Liver (tissue), 8 donors: ENCODE measurements at regions not wholly inside any gene's neighbourhood (a gene's known extent, or its start where the extent isn't known, plus 50 kb on each side); places are given as distances from the start of the nearest gene placed in this dataset.

ENCODE experiments used
- DNase-seq: peaks from one replicate; pipeline ENCODE4 v3.0.0-alpha.2; 2017; ENCODE audit warnings: low spot score
- H3K27ac ChIP-seq, 2 donors: one replicate each; pipeline ENCODE4 v1.7.0; 2013; ENCODE audit warnings: inconsistent platforms in 2 of 2, low read length in 2 of 2, control low read depth in 1 of 2, low read depth in 1 of 2, mild to moderate bottlenecking in 1 of 2
- H3K27me3 ChIP-seq, 4 donors: one replicate each; pipeline versions ENCODE4 v1.6.1 to v1.7.0; 2013; ENCODE audit warnings: low read length in 3 of 4, inconsistent platforms in 1 of 4, mild to moderate bottlenecking in 1 of 4, moderate library complexity in 1 of 4; ENCODE audit not compliant: control insufficient read depth in 4 of 4, insufficient read depth in 4 of 4
- H3K36me3 ChIP-seq, 4 donors: one replicate each; pipeline versions ENCODE4 v1.6.1 to v1.7.0; 2013; ENCODE audit warnings: low read length in 3 of 4, mild to moderate bottlenecking in 3 of 4, low read depth in 1 of 4, moderate library complexity in 1 of 4; ENCODE audit not compliant: control insufficient read depth in 4 of 4, insufficient read depth in 3 of 4
- H3K4me1 ChIP-seq, 4 donors: one replicate each; pipeline versions ENCODE4 v1.6.1 to v1.7.0; 2013; ENCODE audit warnings: low read length in 3 of 4, mild to moderate bottlenecking in 3 of 4, moderate library complexity in 1 of 4; ENCODE audit not compliant: control insufficient read depth in 4 of 4, insufficient read depth in 4 of 4
- H3K4me3 ChIP-seq, 3 donors: one replicate each; pipeline versions ENCODE4 v1.6.1 to v1.7.0; 2013; ENCODE audit warnings: low read length in 3 of 3, control low read depth in 1 of 3, low read depth in 1 of 3, mild to moderate bottlenecking in 1 of 3
- H3K9ac ChIP-seq, 2 donors: one replicate each; pipeline ENCODE4 v1.7.0; 2013; ENCODE audit warnings: low read length in 2 of 2, mild to moderate bottlenecking in 2 of 2, moderate library complexity in 2 of 2, control low read depth in 1 of 2, low read depth in 1 of 2
- H3K9me3 ChIP-seq, 4 donors: one replicate each; pipeline versions ENCODE4 v1.6.1 to v1.7.0; 2013; ENCODE audit warnings: low read length in 3 of 4; ENCODE audit not compliant: control insufficient read depth in 4 of 4
- EGR1 ChIP-seq, 2 donors: IDR thresholded peaks; 2 replicates each; pipeline ENCODE4 v1.6.1; 2016 to 2018; ENCODE audit warnings: antibody characterized with exemption in 2 of 2, low read depth in 2 of 2
- FOXA1 ChIP-seq: IDR thresholded peaks from 2 replicates; pipeline ENCODE4 v1.6.1; 2016; ENCODE audit warnings: antibody characterized with exemption
- FOXA2 ChIP-seq: IDR thresholded peaks from 2 replicates; pipeline ENCODE4 v1.6.1; 2016; ENCODE audit warnings: antibody characterized with exemption
- HNF4A ChIP-seq, 2 donors: conservative IDR thresholded peaks; 2 replicates each; pipeline ENCODE4 v1.6.1; 2016; ENCODE audit warnings: antibody characterized with exemption in 2 of 2, mild to moderate bottlenecking in 2 of 2
- HNF4G ChIP-seq: IDR thresholded peaks from 2 replicates; pipeline ENCODE4 v1.6.1; 2016; ENCODE audit warnings: antibody characterized with exemption
- JUND ChIP-seq, 2 donors: IDR thresholded peaks; 2 replicates each; pipeline ENCODE4 v1.6.1; 2016; ENCODE audit warnings: antibody characterized with exemption in 2 of 2
- NR2F2 ChIP-seq: IDR thresholded peaks from 2 replicates; pipeline ENCODE4 v1.6.1; 2016; ENCODE audit warnings: antibody characterized with exemption
- RAD21 ChIP-seq, 2 donors: IDR thresholded peaks; 2 replicates each; pipeline ENCODE4 v1.6.1; 2016; ENCODE audit warnings: antibody characterized with exemption in 2 of 2, mild to moderate bottlenecking in 2 of 2
- RXRA ChIP-seq, 2 donors: IDR thresholded peaks; 2 replicates each; pipeline ENCODE4 v1.6.1; 2017 to 2018; ENCODE audit warnings: antibody characterized with exemption in 2 of 2, mild to moderate bottlenecking in 1 of 2
- SP1 ChIP-seq: IDR thresholded peaks from 2 replicates; pipeline ENCODE4 v1.6.1; 2018; ENCODE audit warnings: antibody characterized with exemption, mild to moderate bottlenecking
- TAF1 ChIP-seq: conservative IDR thresholded peaks from 2 replicates; pipeline ENCODE4 v1.6.1; 2016; ENCODE audit warnings: antibody characterized with exemption, mild to moderate bottlenecking
- YY1 ChIP-seq: IDR thresholded peaks from 2 replicates; pipeline ENCODE4 v1.6.1; 2016; ENCODE audit warnings: antibody characterized with exemption, mild to moderate bottlenecking
- WGBS: extraction: QIAGEN DNeasy Blood & Tissue Kit; methylation state at CpG from one replicate; pipeline ENCODE4 v1.1.7; 2013; 5-methylcytosine and 5-hydroxymethylcytosine counted together
- TF ChIP-seq, protein P1 (sequence below): fragments of 150-350 bp; IDR thresholded peaks from 2 replicates; pipeline ENCODE4 v1.5.1; 2017; ENCODE audit warnings: improper control_type of control experiment, low read depth, low read length; ENCODE audit not compliant: missing input control
- TF ChIP-seq, protein P2 (sequence below): IDR thresholded peaks from 2 replicates; pipeline ENCODE4 v1.6.1; 2016; ENCODE audit warnings: antibody characterized with exemption
- TF ChIP-seq, protein P3 (sequence below): IDR thresholded peaks from 2 replicates; pipeline ENCODE4 v1.6.1; 2016; ENCODE audit warnings: antibody characterized with exemption, mild to moderate bottlenecking
- TF ChIP-seq, protein P4 (sequence below): IDR thresholded peaks from 2 replicates; pipeline ENCODE4 v1.6.1; 2016; ENCODE audit warnings: antibody characterized with exemption
- donor health status: healthy.
- donor health status: healthy.
- donor health status: healthy.
- donor health status: healthy.
- donor health status: healthy.

DNA sequence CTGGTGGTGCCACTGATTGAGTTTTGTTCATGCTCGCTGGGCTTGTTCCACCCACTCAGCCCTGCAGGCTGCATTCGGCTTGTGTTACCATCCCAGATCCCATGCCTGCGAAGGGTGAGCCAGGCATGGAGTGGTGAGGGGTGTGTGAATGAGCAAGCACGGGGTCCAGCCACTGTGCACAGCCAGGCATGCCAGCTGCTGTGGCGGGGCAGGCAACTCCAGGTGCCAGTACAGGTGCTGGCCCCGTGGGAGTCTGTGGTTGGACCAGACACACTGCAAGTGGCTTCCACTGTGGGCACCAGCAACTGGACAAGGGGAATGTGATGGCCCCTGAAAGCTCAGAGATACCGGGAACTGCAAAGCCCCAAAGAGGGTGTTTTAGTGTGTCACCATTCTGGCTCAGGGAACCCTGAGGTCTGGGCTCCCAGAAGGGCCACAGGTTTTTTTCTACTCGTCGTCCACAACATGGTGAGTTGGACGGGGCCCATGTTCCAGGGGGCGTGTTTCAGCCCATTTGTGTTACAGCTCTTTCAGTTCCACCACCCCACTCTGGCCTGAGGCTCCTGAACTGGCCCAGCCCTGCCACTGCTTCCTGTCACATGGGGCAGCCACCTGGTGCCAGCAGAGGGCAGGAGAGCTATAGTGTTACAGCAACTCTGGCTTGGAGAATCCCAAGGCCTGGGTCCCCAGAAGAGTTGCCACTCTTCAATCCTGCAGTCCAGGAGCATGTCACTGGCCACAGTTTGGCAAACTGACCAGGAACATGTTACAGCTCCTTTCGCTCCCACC, 217.0 kb upstream of the OBI1 start:
- WGBS, result 86% methylated on average over 12 of the region's 12 CpGs
- Histone ChIP-seq H3K4me1 (no peaks in the 10 kb centered on the region), H3K9ac (no peak overlapping the region), H3K9me3 (no peaks in the 10 kb centered on the region), H3K27ac (no peak overlapping the region), H3K27me3 (no peaks in the 10 kb centered on the region), H3K4me3 (no peak overlapping the region), H3K36me3 (no peaks in the 10 kb centered on the region)
- no peak for DNase-seq
- TF ChIP-seq RXRA (IDR thresholded peaks at IDR 0.05) (no peak), RAD21 (IDR thresholded peaks at IDR 0.05) (peak; percentile 80 to 90), JUND (IDR thresholded peaks at IDR 0.05) (no peak), NR2F2 (no peak), YY1 (no peak), HNF4G (no peak)
- TF ChIP-seq, protein P1, sequence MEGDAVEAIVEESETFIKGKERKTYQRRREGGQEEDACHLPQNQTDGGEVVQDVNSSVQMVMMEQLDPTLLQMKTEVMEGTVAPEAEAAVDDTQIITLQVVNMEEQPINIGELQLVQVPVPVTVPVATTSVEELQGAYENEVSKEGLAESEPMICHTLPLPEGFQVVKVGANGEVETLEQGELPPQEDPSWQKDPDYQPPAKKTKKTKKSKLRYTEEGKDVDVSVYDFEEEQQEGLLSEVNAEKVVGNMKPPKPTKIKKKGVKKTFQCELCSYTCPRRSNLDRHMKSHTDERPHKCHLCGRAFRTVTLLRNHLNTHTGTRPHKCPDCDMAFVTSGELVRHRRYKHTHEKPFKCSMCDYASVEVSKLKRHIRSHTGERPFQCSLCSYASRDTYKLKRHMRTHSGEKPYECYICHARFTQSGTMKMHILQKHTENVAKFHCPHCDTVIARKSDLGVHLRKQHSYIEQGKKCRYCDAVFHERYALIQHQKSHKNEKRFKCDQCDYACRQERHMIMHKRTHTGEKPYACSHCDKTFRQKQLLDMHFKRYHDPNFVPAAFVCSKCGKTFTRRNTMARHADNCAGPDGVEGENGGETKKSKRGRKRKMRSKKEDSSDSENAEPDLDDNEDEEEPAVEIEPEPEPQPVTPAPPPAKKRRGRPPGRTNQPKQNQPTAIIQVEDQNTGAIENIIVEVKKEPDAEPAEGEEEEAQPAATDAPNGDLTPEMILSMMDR, result peak; percentile 55

DNA sequence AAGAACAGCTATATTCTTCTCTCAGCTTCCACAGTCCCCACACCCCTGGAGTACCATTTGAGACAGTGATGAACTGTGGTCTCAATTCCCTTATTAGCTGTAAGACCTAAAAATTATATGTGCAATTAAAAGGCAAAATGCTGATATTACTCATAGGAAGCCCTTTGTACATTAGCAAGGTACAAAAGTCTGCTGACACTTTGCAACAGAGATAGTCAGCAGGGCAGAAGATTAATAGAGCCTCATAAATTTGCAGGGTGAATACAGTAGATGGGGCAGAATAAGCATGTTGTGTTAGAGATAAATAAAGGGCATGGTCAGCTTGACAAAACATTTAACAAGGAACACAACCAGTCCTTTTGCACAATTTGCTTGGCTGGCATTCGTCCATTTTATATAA, 210.0 kb upstream of the OBI1 start:
- H3K9ac ChIP-seq, result no peak overlapping the region
- 20% methylated on average over 1 of the region's 1 CpG for WGBS
- no peaks in the 10 kb centered on the region for H3K36me3 ChIP-seq
- TF ChIP-seq TAF1, result no peak
- TF ChIP-seq HNF4A (conservative IDR thresholded peaks at IDR 0.05), result peak; percentile 47 to 65
- no peak overlapping the region for H3K4me3 ChIP-seq
- H3K27me3 ChIP-seq, result no peaks in the 10 kb centered on the region
- no peak for DNase-seq
- no peak overlapping the region for H3K27ac ChIP-seq
- H3K9me3 ChIP-seq, result no peaks in the 10 kb centered on the region
- peaks cover 5 to 15% (median 7%) of the 10 kb centered on the region in 4 donors for H3K4me1 ChIP-seq

DNA sequence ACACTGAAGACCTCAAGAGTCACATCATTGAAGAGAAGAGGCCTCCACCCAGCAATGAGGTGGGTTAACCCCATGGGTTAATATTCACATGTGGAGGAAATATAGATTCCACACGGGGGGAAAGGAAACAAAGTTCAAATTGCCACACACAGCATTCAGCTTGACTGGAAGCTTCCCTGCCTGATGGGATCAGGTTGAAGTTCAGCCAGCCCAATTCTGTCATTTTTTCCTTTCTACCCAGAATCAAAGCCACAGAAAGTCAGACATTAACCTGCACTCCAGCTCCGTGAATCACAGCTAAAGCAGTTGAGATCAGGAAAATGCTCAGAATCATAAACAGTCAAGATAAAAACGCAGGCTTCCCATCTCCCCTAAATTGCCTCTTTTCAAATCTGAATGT, 208.7 kb upstream of the OBI1 start:
- H3K4me1 ChIP-seq, result peaks cover 5 to 15% (median 7%) of the 10 kb centered on the region in 4 donors
- H3K9me3 ChIP-seq, result no peaks in the 10 kb centered on the region
- peak overlapping the region; percentile 82 to 86 for H3K27ac ChIP-seq
- WGBS, result 20% methylated on average over 3 of the region's 3 CpGs
- no peaks in the 10 kb centered on the region for H3K36me3 ChIP-seq
- no peaks in the 10 kb centered on the region for H3K27me3 ChIP-seq
- H3K9ac ChIP-seq, result peak overlapping the region in 1 of 2 donors; percentile 52
- peak; percentile 35 for DNase-seq
- H3K4me3 ChIP-seq, result no peak overlapping the region
- TF ChIP-seq FOXA2, result peak; percentile 52
- TF ChIP-seq RXRA (IDR thresholded peaks at IDR 0.05), result peak; percentile 81 to 93
- TF ChIP-seq SP1, result peak; percentile 99
- no peak for TF ChIP-seq NR2F2
- TF ChIP-seq EGR1 (IDR thresholded peaks at IDR 0.05; ENCODE audit: low read depth in 2 of 2), result peak; percentile 59 to 95
- peak; percentile 86 for TF ChIP-seq HNF4G
- peak; percentile 76 for TF ChIP-seq TAF1
- TF ChIP-seq HNF4A (conservative IDR thresholded peaks at IDR 0.05), result peak; percentile 98 to 99
- TF ChIP-seq, protein P2, sequence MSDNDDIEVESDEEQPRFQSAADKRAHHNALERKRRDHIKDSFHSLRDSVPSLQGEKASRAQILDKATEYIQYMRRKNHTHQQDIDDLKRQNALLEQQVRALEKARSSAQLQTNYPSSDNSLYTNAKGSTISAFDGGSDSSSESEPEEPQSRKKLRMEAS, result peak; percentile 94
- TF ChIP-seq, protein P3, sequence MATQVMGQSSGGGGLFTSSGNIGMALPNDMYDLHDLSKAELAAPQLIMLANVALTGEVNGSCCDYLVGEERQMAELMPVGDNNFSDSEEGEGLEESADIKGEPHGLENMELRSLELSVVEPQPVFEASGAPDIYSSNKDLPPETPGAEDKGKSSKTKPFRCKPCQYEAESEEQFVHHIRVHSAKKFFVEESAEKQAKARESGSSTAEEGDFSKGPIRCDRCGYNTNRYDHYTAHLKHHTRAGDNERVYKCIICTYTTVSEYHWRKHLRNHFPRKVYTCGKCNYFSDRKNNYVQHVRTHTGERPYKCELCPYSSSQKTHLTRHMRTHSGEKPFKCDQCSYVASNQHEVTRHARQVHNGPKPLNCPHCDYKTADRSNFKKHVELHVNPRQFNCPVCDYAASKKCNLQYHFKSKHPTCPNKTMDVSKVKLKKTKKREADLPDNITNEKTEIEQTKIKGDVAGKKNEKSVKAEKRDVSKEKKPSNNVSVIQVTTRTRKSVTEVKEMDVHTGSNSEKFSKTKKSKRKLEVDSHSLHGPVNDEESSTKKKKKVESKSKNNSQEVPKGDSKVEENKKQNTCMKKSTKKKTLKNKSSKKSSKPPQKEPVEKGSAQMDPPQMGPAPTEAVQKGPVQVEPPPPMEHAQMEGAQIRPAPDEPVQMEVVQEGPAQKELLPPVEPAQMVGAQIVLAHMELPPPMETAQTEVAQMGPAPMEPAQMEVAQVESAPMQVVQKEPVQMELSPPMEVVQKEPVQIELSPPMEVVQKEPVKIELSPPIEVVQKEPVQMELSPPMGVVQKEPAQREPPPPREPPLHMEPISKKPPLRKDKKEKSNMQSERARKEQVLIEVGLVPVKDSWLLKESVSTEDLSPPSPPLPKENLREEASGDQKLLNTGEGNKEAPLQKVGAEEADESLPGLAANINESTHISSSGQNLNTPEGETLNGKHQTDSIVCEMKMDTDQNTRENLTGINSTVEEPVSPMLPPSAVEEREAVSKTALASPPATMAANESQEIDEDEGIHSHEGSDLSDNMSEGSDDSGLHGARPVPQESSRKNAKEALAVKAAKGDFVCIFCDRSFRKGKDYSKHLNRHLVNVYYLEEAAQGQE, result peak; percentile 92
- peak; percentile 90 for TF ChIP-seq YY1
- TF ChIP-seq, protein P1, result no peak
- peak; percentile 99 for TF ChIP-seq JUND (IDR thresholded peaks at IDR 0.05)
- TF ChIP-seq RAD21 (IDR thresholded peaks at IDR 0.05), result peak; percentile 53 to 67
- TF ChIP-seq, protein P4, sequence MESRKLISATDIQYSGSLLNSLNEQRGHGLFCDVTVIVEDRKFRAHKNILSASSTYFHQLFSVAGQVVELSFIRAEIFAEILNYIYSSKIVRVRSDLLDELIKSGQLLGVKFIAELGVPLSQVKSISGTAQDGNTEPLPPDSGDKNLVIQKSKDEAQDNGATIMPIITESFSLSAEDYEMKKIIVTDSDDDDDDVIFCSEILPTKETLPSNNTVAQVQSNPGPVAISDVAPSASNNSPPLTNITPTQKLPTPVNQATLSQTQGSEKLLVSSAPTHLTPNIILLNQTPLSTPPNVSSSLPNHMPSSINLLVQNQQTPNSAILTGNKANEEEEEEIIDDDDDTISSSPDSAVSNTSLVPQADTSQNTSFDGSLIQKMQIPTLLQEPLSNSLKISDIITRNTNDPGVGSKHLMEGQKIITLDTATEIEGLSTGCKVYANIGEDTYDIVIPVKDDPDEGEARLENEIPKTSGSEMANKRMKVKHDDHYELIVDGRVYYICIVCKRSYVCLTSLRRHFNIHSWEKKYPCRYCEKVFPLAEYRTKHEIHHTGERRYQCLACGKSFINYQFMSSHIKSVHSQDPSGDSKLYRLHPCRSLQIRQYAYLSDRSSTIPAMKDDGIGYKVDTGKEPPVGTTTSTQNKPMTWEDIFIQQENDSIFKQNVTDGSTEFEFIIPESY, result peak; percentile 88
- peak; percentile 71 for TF ChIP-seq FOXA1
